ENCODE measurements at regions not wholly inside any gene's neighbourhood (a gene's known extent, or its start where the extent isn't known, plus 50 kb on each side); places are given as distances from the start of the nearest gene placed in this dataset.
"Not testable (repeated sequence)": the region's sequence is repeated elsewhere in the genome, so short reads cannot be mapped to it uniquely, and the experiment has no call there.

- ATAC-seq (no peak), DNase-seq (no peak)
- TF ChIP-seq, protein P1, sequence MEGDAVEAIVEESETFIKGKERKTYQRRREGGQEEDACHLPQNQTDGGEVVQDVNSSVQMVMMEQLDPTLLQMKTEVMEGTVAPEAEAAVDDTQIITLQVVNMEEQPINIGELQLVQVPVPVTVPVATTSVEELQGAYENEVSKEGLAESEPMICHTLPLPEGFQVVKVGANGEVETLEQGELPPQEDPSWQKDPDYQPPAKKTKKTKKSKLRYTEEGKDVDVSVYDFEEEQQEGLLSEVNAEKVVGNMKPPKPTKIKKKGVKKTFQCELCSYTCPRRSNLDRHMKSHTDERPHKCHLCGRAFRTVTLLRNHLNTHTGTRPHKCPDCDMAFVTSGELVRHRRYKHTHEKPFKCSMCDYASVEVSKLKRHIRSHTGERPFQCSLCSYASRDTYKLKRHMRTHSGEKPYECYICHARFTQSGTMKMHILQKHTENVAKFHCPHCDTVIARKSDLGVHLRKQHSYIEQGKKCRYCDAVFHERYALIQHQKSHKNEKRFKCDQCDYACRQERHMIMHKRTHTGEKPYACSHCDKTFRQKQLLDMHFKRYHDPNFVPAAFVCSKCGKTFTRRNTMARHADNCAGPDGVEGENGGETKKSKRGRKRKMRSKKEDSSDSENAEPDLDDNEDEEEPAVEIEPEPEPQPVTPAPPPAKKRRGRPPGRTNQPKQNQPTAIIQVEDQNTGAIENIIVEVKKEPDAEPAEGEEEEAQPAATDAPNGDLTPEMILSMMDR (IDR thresholded peaks at IDR 0.05): no peak
- Histone ChIP-seq H3K27me3 (ENCODE audit: insufficient read depth in 3 of 3, low read length in 2 of 3) (peaks cover 0 to 2% (median 0%) of the 10 kb centered on the region in 3 donors), H3K27ac (no peak overlapping the region), H3K36me3 (ENCODE audit: insufficient read depth in 1 of 2, low read depth in 1 of 2) (no peaks in the 10 kb centered on the region), H3K9me3 (no peaks in the 10 kb centered on the region), H3K4me3 (no peak overlapping the region), H3K4me1 (no peaks in the 10 kb centered on the region)
- intact Hi-C loops (cut with DNase I): no loop called here
- WGBS, 3 donors: 45 to 78% (median 77%) methylated on average over 2 of the region's 2 CpGs
Observed at GRCh38 chr6:44742828-44743372, 355.4 kb downstream of the CDC5L start.

GRCh38 chr6:44760116-44760515 is 372.6 kb downstream of the CDC5L start:
- H3K4me1 ChIP-seq; H3K4me3 ChIP-seq; DNase-seq; ATAC-seq; H3K27me3 ChIP-seq (ENCODE audit: insufficient read depth in 3 of 3, low read length in 2 of 3); H3K27ac ChIP-seq; H3K36me3 ChIP-seq (ENCODE audit: insufficient read depth in 1 of 2, low read depth in 1 of 2); intact Hi-C loops (cut with DNase I): not testable (repeated sequence)
- WGBS, 3 donors: 94 to 96% (median 95%) methylated on average over 18 of the region's 18 CpGs
- peaks cover 18% of the 10 kb centered on the region for H3K9me3 ChIP-seq

DNA sequence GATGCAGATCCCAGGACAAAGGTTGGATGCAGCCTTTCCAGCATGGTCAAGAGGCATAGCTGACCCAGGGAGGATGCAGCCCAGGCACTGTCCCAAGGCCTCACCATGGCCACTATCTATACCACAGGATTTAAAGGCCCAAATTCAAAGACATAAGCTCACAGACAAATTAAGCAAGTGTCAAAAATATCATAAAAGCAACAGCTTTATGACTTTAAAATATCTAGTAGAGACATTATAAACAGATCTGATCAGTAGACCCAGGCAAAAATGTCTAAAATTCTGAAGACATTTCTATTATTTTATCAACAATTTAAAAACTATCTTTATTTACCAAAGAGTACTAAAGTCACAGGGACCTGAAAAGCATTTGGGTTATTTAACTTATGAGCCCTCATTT is 373.5 kb downstream of the CDC5L start:
- H3K4me3 ChIP-seq: no peak overlapping the region

DNA sequence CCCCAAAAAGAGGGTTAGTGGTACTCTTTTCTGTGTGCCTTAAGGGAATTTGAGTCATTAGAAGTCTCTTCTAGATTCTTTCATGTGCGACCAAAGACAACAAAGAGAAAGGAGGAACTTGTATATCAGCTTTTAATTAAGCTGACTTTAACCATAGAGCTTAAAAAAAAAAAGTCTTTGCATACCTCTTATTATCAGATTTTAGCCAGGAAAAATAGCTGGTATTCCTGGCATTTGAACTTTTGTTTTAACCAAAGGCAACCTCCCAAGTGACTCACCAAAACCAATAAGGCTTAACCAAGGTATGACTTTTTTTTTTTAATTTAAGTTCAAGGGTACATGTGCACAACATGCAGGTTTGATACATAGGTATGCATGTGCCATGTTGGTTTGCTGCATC is 375.0 kb downstream of the CDC5L start:
- no peaks in the 10 kb centered on the region for H3K4me1 ChIP-seq
- H3K27me3 ChIP-seq (ENCODE audit: insufficient read depth in 3 of 3, low read length in 2 of 3): no peaks in the 10 kb centered on the region
- ATAC-seq (no peak), DNase-seq (no peak)
- intact Hi-C loops (cut with DNase I): no loop called here
- peaks cover 18% of the 10 kb centered on the region for H3K9me3 ChIP-seq
- H3K27ac ChIP-seq: no peak overlapping the region
- H3K4me3 ChIP-seq: no peak overlapping the region
- TF ChIP-seq, protein P1 (IDR thresholded peaks at IDR 0.05): no peak
- 80 to 91% (median 84%) methylated on average over 1 of the region's 1 CpG for WGBS, 3 donors
- H3K36me3 ChIP-seq (ENCODE audit: insufficient read depth in 1 of 2, low read depth in 1 of 2): no peaks in the 10 kb centered on the region

More for the DNA sequence above, 373.5 kb downstream of the CDC5L start:
- peaks cover 18% of the 10 kb centered on the region for H3K9me3 ChIP-seq
- no peaks in the 10 kb centered on the region for H3K4me1 ChIP-seq
- no peak overlapping the region for H3K27ac ChIP-seq
- H3K36me3 ChIP-seq (ENCODE audit: insufficient read depth in 1 of 2, low read depth in 1 of 2): no peaks in the 10 kb centered on the region
- no peak for ATAC-seq
- TF ChIP-seq, protein P1 (IDR thresholded peaks at IDR 0.05): no peak
- no peaks in the 10 kb centered on the region for H3K27me3 ChIP-seq (ENCODE audit: insufficient read depth in 3 of 3, low read length in 2 of 3)
- no peak for DNase-seq
- intact Hi-C loops (cut with DNase I): no loop called here

GRCh38 chr6:44771647-44772415 is 384.3 kb downstream of the CDC5L start:
- no peak overlapping the region for H3K27ac ChIP-seq
- no peak overlapping the region for H3K4me3 ChIP-seq
- intact Hi-C loops (cut with DNase I): no loop called here
- no peaks in the 10 kb centered on the region for H3K36me3 ChIP-seq (ENCODE audit: insufficient read depth in 1 of 2, low read depth in 1 of 2)
- no peaks in the 10 kb centered on the region for H3K4me1 ChIP-seq
- TF ChIP-seq, protein P1 (IDR thresholded peaks at IDR 0.05): no peak
- DNase-seq (no peak), ATAC-seq (no peak)
- H3K27me3 ChIP-seq (ENCODE audit: insufficient read depth in 3 of 3, low read length in 2 of 3): no peaks in the 10 kb centered on the region
- no peaks in the 10 kb centered on the region for H3K9me3 ChIP-seq
- WGBS, 3 donors: 79 to 90% (median 88%) methylated on average over 4 of the region's 4 CpGs
